GM12874 (cell line): ENCODE measurements at regions not wholly inside any gene's neighbourhood (a gene's known extent, or its start where the extent isn't known, plus 50 kb on each side); places are given as distances from the start of the nearest gene placed in this dataset.

ENCODE experiments used
- CTCF ChIP-seq: IDR thresholded peaks from 2 replicates; pipeline ENCODE4 v1.5.1; 2011; ENCODE audit warnings: low read depth, mild to moderate bottlenecking, control low read depth, low read length, moderate library complexity; ENCODE audit not compliant: insufficient read depth

- TF ChIP-seq CTCF: no peak
These were observed 362.9 kb upstream of the TLE4 start for GRCh38 chr9:79208791-79209396.

- no peak for TF ChIP-seq CTCF
These were observed 361.1 kb upstream of the TLE4 start for GRCh38 chr9:79210541-79211243.

- TF ChIP-seq CTCF: no peak
These were observed 358.2 kb upstream of the TLE4 start for GRCh38 chr9:79213417-79214125.

GRCh38 chr9:79215821-79216220 is 355.9 kb upstream of the TLE4 start:
- TF ChIP-seq CTCF: no peak

GRCh38 chr9:79220251-79220650 is 351.5 kb upstream of the TLE4 start:
- TF ChIP-seq CTCF: no peak

- no peak for TF ChIP-seq CTCF
These were observed 351.1 kb upstream of the TLE4 start for GRCh38 chr9:79220666-79221065.

- TF ChIP-seq CTCF: no peak
These were observed 350.7 kb upstream of the TLE4 start for GRCh38 chr9:79221084-79221483.
